NCI-H187 (cell line): ENCODE measurements at regions not wholly inside any gene's neighbourhood (a gene's known extent, or its start where the extent isn't known, plus 50 kb on each side); places are given as distances from the start of the nearest gene placed in this dataset.
"Not testable (repeated sequence)": the region's sequence is repeated elsewhere in the genome, so short reads cannot be mapped to it uniquely, and the experiment has no call there.

Experiments
- DNase-seq, 2 experiments: peaks; one replicate each; lab custom pipeline; 2025; lab: John Stamatoyannopoulos, UW

GRCh38 chrX:115357326-115358120 is 68.0 kb downstream of the LUZP4 start:
- no peak for DNase-seq

- not testable (repeated sequence) for DNase-seq
Observed at GRCh38 chrX:115359508-115359907, 70.0 kb downstream of the LUZP4 start.

- no peak for DNase-seq
Observed at GRCh38 chrX:115360220-115360781, 70.8 kb downstream of the LUZP4 start.

GRCh38 chrX:115362334-115363095 is 73.0 kb downstream of the LUZP4 start:
- no peak for DNase-seq

GRCh38 chrX:115363372-115363771 is 73.9 kb downstream of the LUZP4 start:
- DNase-seq: no peak

- DNase-seq: no peak
Observed at GRCh38 chrX:115363897-115364296, 74.4 kb downstream of the LUZP4 start.

- DNase-seq: no peak
Observed at GRCh38 chrX:115364670-115365069, 75.2 kb downstream of the LUZP4 start.

- no peak for DNase-seq
Observed at GRCh38 chrX:115366535-115366934, 77.0 kb downstream of the LUZP4 start.

- no peak for DNase-seq
Observed at GRCh38 chrX:115367455-115367854, 77.9 kb downstream of the LUZP4 start.

GRCh38 chrX:115367951-115368350 is 78.4 kb downstream of the LUZP4 start:
- no peak for DNase-seq

- DNase-seq: no peak
Observed at GRCh38 chrX:115368876-115369275, 79.4 kb downstream of the LUZP4 start.

- no peak for DNase-seq
Observed at GRCh38 chrX:115372152-115372551, 82.6 kb downstream of the LUZP4 start.

GRCh38 chrX:115373308-115373707 is 83.8 kb downstream of the LUZP4 start:
- no peak for DNase-seq

GRCh38 chrX:115378471-115378870 is 89.0 kb downstream of the LUZP4 start:
- no peak for DNase-seq

- no peak for DNase-seq
Observed at GRCh38 chrX:115387327-115387726, 97.8 kb downstream of the LUZP4 start.

GRCh38 chrX:115388879-115389278 is 99.4 kb downstream of the LUZP4 start:
- no peak for DNase-seq

GRCh38 chrX:115390078-115390477 is 100.6 kb downstream of the LUZP4 start:
- no peak for DNase-seq

GRCh38 chrX:115392031-115392430 is 102.5 kb downstream of the LUZP4 start:
- DNase-seq: no peak

GRCh38 chrX:115392871-115393270 is 103.4 kb downstream of the LUZP4 start:
- no peak for DNase-seq

GRCh38 chrX:115393271-115393670 is 103.8 kb downstream of the LUZP4 start:
- no peak for DNase-seq

- DNase-seq: not testable (repeated sequence)
Observed at GRCh38 chrX:115394806-115395205, 105.3 kb downstream of the LUZP4 start.

GRCh38 chrX:115399306-115399705 is 109.8 kb downstream of the LUZP4 start:
- DNase-seq: no peak

GRCh38 chrX:115400960-115401359 is 111.4 kb downstream of the LUZP4 start:
- DNase-seq: no peak
